HepG2 (cell line): ENCODE measurements at regions not wholly inside any gene's neighbourhood (a gene's known extent, or its start where the extent isn't known, plus 50 kb on each side); places are given as distances from the start of the nearest gene placed in this dataset.

Experiments used
- ATAC-seq: fragments of 200-7000 bp; cut with Tn5 transposase; 3 replicates; pipeline ENCODE4 v1.9.1; 2020; ENCODE audit warnings: mild to moderate bottlenecking, moderate library complexity
- BruUV-seq: library from RNA; stranded (reverse); fragments of 400-500 nt; replicated peaks from 2 replicates; lab custom pipeline; 2021; lab: Mats Ljungman, UMichigan
- CTCF ChIA-PET: fragments of 300-600 bp; formaldehyde crosslinking; extraction: SDS; loops from one replicate; lab custom pipeline; 2021; ENCODE audit warnings: low total read pairs, inconsistent platforms, low intra/inter-chr PET ratio; lab: Yijun Ruan, JAX
- POLR2A ChIA-PET: fragments of 350-600 bp; sonication (Branson Sonifier 250); formaldehyde crosslinking; loops from one replicate; lab custom pipeline; 2020; ENCODE audit warnings: antibody characterized with exemption, inconsistent platforms; lab: Yijun Ruan, JAX
- DNase-seq: peaks from one replicate; pipeline ENCODE4 v3.0.0-alpha.2; 2015; ENCODE audit warnings: low spot score
- FAIRE-seq: peaks from 3 replicates; lab custom pipeline; 2011; peaks lifted over from hg19 to GRCh38; lab: Jason Lieb, UNC
- H2AFZ ChIP-seq: one replicate; pipeline ENCODE4 v1.6.1; 2011; ENCODE audit warnings: low read length, inconsistent platforms
- H3K27ac ChIP-seq: fragments of 300-600 bp; 3 replicates; pipeline ENCODE4 v1.8.0; 2011; ENCODE audit warnings: mixed run types, mild to moderate bottlenecking, mixed read lengths, low read length, inconsistent platforms; ENCODE audit not compliant: insufficient read depth; ENCODE audit errors: extremely low read length
- H3K27me3 ChIP-seq, 2 experiments: fragments of 200-600 bp in 1 of 2; 2 replicates in 1 of 2; 3 replicates in 1 of 2; pipeline versions ENCODE4 v1.6.0 to v1.8.0; 2011; ENCODE audit warnings: low read length in 2 of 2, mild to moderate bottlenecking in 2 of 2, moderate library complexity in 2 of 2, inconsistent platforms in 1 of 2; ENCODE audit not compliant: insufficient read depth in 2 of 2, control insufficient read depth in 1 of 2
- H3K36me3 ChIP-seq, 2 experiments: fragments of 200-600 bp in 1 of 2; replicated peaks in 1 of 2; 2 replicates in 1 of 2; 3 replicates in 1 of 2; pipeline versions ENCODE4 v1.5.1 to v1.8.0; 2011; ENCODE audit warnings: low read length in 2 of 2, inconsistent platforms in 1 of 2; ENCODE audit not compliant: insufficient read depth in 2 of 2, control insufficient read depth in 1 of 2
- H3K4me1 ChIP-seq: 2 replicates; pipeline ENCODE4 v1.5.1; 2012; ENCODE audit warnings: low read length, inconsistent platforms; ENCODE audit not compliant: insufficient read depth
- H3K4me2 ChIP-seq: 2 replicates; pipeline ENCODE4 v1.6.0; 2011; ENCODE audit warnings: low read depth, low read length, inconsistent platforms
- H3K4me3 ChIP-seq, 3 experiments: fragments of 200-600 bp in 1 of 3; sonication (generic), shearing (Covaris generic) in 1 of 3; replicated peaks in 1 of 3; 2 replicates each; pipeline ENCODE4 v1.5.1; 2011 to 2016; ENCODE audit warnings: low read length in 3 of 3, inconsistent platforms in 2 of 3, low read depth in 2 of 3, mild to moderate bottlenecking in 2 of 3, control low read depth in 1 of 3, mixed read lengths in 1 of 3; ENCODE audit not compliant: insufficient read depth in 1 of 3
- H3K79me2 ChIP-seq: one replicate; pipeline ENCODE4 v1.6.1; 2011; ENCODE audit warnings: low read length, inconsistent platforms; ENCODE audit not compliant: insufficient read depth
- H3K9ac ChIP-seq: 2 replicates; pipeline ENCODE4 v1.6.0; 2011; ENCODE audit warnings: mild to moderate bottlenecking, low read depth, low read length, inconsistent platforms; ENCODE audit not compliant: insufficient read depth
- H3K9me3 ChIP-seq: 2 replicates; pipeline ENCODE4 v1.5.1; 2012; ENCODE audit warnings: mild to moderate bottlenecking, low read length
- H4K20me1 ChIP-seq: 2 replicates; pipeline ENCODE4 v1.6.0; 2011; ENCODE audit warnings: inconsistent platforms, mild to moderate bottlenecking, low read length, moderate library complexity; ENCODE audit not compliant: insufficient read depth
- ELF3 ChIP-seq: IDR thresholded peaks from 2 replicates; pipeline ENCODE4 v1.6.1; 2016; ENCODE audit warnings: missing genetic modification reagents, missing compliant biosample characterization
- FLYWCH1 ChIP-seq: sonication (generic); formaldehyde crosslinking; IDR thresholded peaks from 2 replicates; pipeline ENCODE4 v1.8.1; 2023; ENCODE audit warnings: mild to moderate bottlenecking, missing genetic modification reagents
- IRX3 ChIP-seq: sonication (generic); formaldehyde crosslinking; IDR thresholded peaks from 2 replicates; pipeline ENCODE4 v1.8.1; 2023; ENCODE audit warnings: mild to moderate bottlenecking, low read depth, missing genetic modification reagents, borderline replicate concordance
- KLF16 ChIP-seq, 2 experiments: sonication (generic) in 1 of 2; formaldehyde crosslinking in 1 of 2; IDR thresholded peaks; 2 replicates each; pipeline versions ENCODE4 v1.6.1 to v1.8.0; 2016 to 2023; ENCODE audit warnings: missing genetic modification reagents in 2 of 2, missing compliant biosample characterization in 1 of 2
- MAFK ChIP-seq, 2 experiments: IDR thresholded peaks in 1 of 2; conservative IDR thresholded peaks in 1 of 2; 2 replicates each; pipeline ENCODE4 v1.6.1; 2011; ENCODE audit warnings: improper control_type of control experiment in 2 of 2, low read length in 2 of 2
- MBD4 ChIP-seq: IDR thresholded peaks from 2 replicates; pipeline ENCODE4 v1.6.1; 2012; ENCODE audit warnings: low read length, inconsistent platforms, borderline replicate concordance
- NR1H2 ChIP-seq: sonication (generic); formaldehyde crosslinking; IDR thresholded peaks from 2 replicates; pipeline ENCODE4 v1.8.1; 2022; ENCODE audit warnings: low read depth, missing genetic modification reagents, borderline replicate concordance
- YEATS4 ChIP-seq: sonication (generic); formaldehyde crosslinking; IDR thresholded peaks from 2 replicates; pipeline ENCODE4 v1.4.0; 2020; ENCODE audit warnings: missing genetic modification reagents, borderline replicate concordance
- ZNF160 ChIP-seq: sonication (generic); formaldehyde crosslinking; IDR thresholded peaks from 2 replicates; pipeline ENCODE4 v1.8.0; 2022; ENCODE audit warnings: mild to moderate bottlenecking, inconsistent platforms, missing genetic modification reagents
- ZNF501 ChIP-seq: sonication (generic); formaldehyde crosslinking; IDR thresholded peaks from 2 replicates; pipeline ENCODE4 v1.5.1; 2020; ENCODE audit warnings: mild to moderate bottlenecking, moderate library complexity, missing genetic modification reagents
- ZSCAN12 ChIP-seq: sonication (generic); formaldehyde crosslinking; IDR thresholded peaks from 2 replicates; pipeline ENCODE4 v1.9.0; 2021; ENCODE audit warnings: mild to moderate bottlenecking, missing genetic modification reagents
- WGBS: methylation state at CpG from one replicate; pipeline ENCODE4 v1.1.6; 2017; ENCODE audit warnings: low lambda C conversion rate; 5-methylcytosine and 5-hydroxymethylcytosine counted together
- in situ Hi-C: cut with HindIII; loops from 2 replicates; pipeline ENCODE4 v1.10.0; 2017; ENCODE audit warnings: low pct_unique_long_range_greater_than_20kb; ENCODE audit not compliant: extremely low pct_ligation_motif_present
- intact Hi-C: fragments of 100-400 bp; cut with micrococcal nuclease; formaldehyde crosslinking; loops from one replicate; pipeline ENCODE4 v1.10.0; 2022; ENCODE audit not compliant: unreplicated experiment
- TF ChIP-seq, protein P1 (sequence below): sonication (generic); formaldehyde crosslinking; IDR thresholded peaks from 2 replicates; pipeline ENCODE4 v1.4.0; 2020; ENCODE audit warnings: missing genetic modification reagents
- TF ChIP-seq, protein P2 (sequence below): IDR thresholded peaks from 2 replicates; pipeline ENCODE4 v1.6.1; 2012; ENCODE audit warnings: inconsistent platforms
- TF ChIP-seq, protein P3 (sequence below): sonication (generic); formaldehyde crosslinking; IDR thresholded peaks from 2 replicates; pipeline ENCODE4 v1.4.0; 2020; ENCODE audit warnings: missing genetic modification reagents

DNA sequence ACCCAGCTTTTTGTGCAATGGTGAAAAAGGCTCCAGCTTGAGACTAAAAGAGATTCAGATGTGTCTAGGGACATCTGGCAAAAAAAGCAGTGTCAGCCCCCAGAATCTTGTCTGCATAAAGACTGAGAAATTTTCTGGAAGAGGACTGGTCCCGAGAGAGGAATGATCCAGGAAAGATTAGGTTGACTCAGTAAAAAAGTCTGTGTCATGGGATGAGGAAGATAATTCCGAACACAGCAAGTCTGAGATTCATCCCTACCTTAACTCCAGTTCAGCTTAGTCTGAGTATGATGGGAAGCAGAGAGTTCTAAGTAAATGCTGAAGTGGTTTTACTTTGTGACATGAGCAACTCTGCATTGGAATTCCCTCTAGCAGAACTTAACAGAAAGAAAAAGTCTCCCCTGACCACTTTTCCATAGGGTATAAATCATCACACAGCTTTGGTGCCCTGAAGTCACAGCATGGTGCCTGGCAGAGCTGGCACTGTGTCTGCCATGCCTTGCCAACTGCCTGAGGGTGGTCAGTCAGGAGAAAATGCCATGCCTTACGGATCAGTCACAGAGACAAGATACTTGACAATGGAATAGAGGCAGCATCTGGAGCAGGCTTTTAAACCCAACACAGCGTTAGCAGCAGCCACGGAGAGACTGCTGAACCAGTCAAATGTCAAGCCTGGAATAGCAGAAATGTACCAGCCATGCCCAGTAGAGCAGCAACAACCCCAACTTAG is 153.4 kb downstream of the ZC3H11B start:
- Histone ChIP-seq H3K4me1 (no peaks in the 10 kb centered on the region), H3K4me2 (no peak overlapping the region), H3K9ac (no peak overlapping the region), H4K20me1 (no peaks in the 10 kb centered on the region), H3K36me3 (no peaks in the 10 kb centered on the region), H3K27me3 (no peaks in the 10 kb centered on the region), H3K79me2 (no peaks in the 10 kb centered on the region), H3K4me3 (no peak overlapping the region), H2AFZ (no peak overlapping the region), H3K9me3 (no peaks in the 10 kb centered on the region), H3K27ac (no peak overlapping the region)
- CTCF ChIA-PET: no interaction called here
- no peak for DNase-seq
- BruUV-seq: no TSS peak
- ATAC-seq: no peak
- in situ Hi-C loops (no loop called here), intact Hi-C loops (no loop called here)
- POLR2A ChIA-PET: no interaction called here
- TF ChIP-seq, protein P1, sequence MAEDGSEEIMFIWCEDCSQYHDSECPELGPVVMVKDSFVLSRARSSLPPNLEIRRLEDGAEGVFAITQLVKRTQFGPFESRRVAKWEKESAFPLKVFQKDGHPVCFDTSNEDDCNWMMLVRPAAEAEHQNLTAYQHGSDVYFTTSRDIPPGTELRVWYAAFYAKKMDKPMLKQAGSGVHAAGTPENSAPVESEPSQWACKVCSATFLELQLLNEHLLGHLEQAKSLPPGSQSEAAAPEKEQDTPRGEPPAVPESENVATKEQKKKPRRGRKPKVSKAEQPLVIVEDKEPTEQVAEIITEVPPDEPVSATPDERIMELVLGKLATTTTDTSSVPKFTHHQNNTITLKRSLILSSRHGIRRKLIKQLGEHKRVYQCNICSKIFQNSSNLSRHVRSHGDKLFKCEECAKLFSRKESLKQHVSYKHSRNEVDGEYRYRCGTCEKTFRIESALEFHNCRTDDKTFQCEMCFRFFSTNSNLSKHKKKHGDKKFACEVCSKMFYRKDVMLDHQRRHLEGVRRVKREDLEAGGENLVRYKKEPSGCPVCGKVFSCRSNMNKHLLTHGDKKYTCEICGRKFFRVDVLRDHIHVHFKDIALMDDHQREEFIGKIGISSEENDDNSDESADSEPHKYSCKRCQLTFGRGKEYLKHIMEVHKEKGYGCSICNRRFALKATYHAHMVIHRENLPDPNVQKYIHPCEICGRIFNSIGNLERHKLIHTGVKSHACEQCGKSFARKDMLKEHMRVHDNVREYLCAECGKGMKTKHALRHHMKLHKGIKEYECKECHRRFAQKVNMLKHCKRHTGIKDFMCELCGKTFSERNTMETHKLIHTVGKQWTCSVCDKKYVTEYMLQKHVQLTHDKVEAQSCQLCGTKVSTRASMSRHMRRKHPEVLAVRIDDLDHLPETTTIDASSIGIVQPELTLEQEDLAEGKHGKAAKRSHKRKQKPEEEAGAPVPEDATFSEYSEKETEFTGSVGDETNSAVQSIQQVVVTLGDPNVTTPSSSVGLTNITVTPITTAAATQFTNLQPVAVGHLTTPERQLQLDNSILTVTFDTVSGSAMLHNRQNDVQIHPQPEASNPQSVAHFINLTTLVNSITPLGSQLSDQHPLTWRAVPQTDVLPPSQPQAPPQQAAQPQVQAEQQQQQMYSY (CRISPR knock-in tag): no peak
- no peak for TF ChIP-seq MAFK (conservative IDR thresholded peaks at IDR 0.05 in 1 of 2, IDR thresholded peaks at IDR 0.05 in 1 of 2; ENCODE audit: low read length in 2 of 2)
- no peak for TF ChIP-seq NR1H2 (CRISPR knock-in tag)
- no peak for TF ChIP-seq FLYWCH1 (CRISPR knock-in tag)
- TF ChIP-seq, protein P2, sequence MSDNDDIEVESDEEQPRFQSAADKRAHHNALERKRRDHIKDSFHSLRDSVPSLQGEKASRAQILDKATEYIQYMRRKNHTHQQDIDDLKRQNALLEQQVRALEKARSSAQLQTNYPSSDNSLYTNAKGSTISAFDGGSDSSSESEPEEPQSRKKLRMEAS: no peak
- TF ChIP-seq ELF3: no peak
- TF ChIP-seq KLF16 (CRISPR knock-in tag; IDR thresholded peaks at IDR 0.05): no peak
- TF ChIP-seq ZSCAN12 (CRISPR knock-in tag): no peak
- TF ChIP-seq YEATS4: no peak
- no peak for TF ChIP-seq MBD4
- TF ChIP-seq IRX3 (CRISPR knock-in tag): no peak
- TF ChIP-seq ZNF160 (CRISPR knock-in tag): no peak
- no peak for TF ChIP-seq ZNF501 (CRISPR knock-in tag)
- TF ChIP-seq, protein P3, sequence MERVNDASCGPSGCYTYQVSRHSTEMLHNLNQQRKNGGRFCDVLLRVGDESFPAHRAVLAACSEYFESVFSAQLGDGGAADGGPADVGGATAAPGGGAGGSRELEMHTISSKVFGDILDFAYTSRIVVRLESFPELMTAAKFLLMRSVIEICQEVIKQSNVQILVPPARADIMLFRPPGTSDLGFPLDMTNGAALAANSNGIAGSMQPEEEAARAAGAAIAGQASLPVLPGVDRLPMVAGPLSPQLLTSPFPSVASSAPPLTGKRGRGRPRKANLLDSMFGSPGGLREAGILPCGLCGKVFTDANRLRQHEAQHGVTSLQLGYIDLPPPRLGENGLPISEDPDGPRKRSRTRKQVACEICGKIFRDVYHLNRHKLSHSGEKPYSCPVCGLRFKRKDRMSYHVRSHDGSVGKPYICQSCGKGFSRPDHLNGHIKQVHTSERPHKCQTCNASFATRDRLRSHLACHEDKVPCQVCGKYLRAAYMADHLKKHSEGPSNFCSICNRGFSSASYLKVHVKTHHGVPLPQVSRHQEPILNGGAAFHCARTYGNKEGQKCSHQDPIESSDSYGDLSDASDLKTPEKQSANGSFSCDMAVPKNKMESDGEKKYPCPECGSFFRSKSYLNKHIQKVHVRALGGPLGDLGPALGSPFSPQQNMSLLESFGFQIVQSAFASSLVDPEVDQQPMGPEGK (CRISPR knock-in tag): no peak
- FAIRE-seq: no peak
- WGBS: 69% methylated on average over 5 of the region's 5 CpGs
